ENCODE measurements at regions not wholly inside any gene's neighbourhood (a gene's known extent, or its start where the extent isn't known, plus 50 kb on each side); places are given as distances from the start of the nearest gene placed in this dataset.
A peak's percentile ranks its signal among the peaks of the same experiment; 100 is the strongest.
"Not testable (repeated sequence)": the region's sequence is repeated elsewhere in the genome, so short reads cannot be mapped to it uniquely, and the experiment has no call there.

DNA sequence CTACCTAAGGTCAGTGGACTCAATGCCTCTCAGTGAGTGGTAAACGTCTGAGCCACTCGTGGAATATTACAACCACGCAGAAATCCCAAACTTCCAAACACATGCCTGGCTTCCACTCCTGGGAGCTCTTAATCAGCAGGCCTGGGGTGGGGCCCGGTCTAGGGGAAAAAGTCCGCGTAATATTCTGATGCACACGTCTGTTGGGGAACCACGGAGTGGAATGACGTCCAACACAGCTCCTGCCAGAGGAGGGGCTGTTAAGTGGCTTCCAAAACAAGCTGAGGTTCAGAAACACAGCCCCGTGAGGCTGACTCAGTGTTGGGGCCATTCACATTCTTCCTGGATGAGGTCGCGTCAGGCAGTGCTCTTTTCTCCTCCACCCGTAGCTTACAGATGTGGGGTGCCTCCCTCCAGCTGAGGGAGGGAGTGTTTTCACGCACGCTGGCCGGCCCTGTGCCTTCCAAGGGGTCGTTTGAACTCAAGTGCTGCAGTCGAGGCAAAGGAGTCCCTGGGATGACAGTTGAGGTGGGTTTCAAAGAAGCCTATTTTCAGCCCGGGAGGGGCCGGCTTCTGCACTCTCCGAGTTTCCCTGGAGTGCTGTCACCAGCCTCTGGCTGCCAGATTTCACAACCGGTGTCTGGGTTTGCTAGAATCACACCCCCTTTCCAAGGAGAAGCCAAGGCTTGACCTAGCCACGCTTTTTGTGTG is 73.1 kb downstream of the ACKR3 start:
- Histone ChIP-seq H3K27me3 (ENCODE audit: control insufficient read depth, insufficient read depth, low read length) (no peaks in the 10 kb centered on the region), H3K36me3 (ENCODE audit: control insufficient read depth, insufficient read depth, low read length) (no peaks in the 10 kb centered on the region), H3K4me3 (ENCODE audit: low read depth, low read length) (no peak overlapping the region)
- peak; percentile 84 for DNase-seq (ENCODE audit: low read depth)
- TF ChIP-seq, protein P1, sequence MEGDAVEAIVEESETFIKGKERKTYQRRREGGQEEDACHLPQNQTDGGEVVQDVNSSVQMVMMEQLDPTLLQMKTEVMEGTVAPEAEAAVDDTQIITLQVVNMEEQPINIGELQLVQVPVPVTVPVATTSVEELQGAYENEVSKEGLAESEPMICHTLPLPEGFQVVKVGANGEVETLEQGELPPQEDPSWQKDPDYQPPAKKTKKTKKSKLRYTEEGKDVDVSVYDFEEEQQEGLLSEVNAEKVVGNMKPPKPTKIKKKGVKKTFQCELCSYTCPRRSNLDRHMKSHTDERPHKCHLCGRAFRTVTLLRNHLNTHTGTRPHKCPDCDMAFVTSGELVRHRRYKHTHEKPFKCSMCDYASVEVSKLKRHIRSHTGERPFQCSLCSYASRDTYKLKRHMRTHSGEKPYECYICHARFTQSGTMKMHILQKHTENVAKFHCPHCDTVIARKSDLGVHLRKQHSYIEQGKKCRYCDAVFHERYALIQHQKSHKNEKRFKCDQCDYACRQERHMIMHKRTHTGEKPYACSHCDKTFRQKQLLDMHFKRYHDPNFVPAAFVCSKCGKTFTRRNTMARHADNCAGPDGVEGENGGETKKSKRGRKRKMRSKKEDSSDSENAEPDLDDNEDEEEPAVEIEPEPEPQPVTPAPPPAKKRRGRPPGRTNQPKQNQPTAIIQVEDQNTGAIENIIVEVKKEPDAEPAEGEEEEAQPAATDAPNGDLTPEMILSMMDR (IDR thresholded peaks at IDR 0.05; ENCODE audit: insufficient read depth, low read length, poor library complexity, severe bottlenecking), result no peak

DNA sequence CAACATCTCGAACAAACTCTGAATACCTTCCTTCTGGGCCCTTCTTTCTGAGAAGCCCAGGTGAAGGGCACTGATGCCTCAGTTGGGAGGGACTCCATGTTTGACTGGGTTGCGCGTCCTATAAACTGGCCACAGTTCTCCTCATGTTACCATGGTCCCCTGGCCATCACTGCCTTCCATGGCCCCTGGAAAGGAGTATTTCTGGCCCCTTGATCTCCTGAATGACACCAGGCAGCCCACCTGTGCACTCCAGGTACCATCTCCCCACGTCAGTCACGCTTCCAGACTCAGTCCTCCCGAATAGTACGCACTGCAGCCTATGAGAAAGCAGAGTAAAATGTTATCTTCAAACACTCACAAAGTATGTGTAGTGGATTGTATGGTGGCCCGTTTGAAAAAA is 73.9 kb downstream of the ACKR3 start:
- Histone ChIP-seq H3K27me3 (ENCODE audit: control insufficient read depth, insufficient read depth, low read length) (no peaks in the 10 kb centered on the region), H3K4me3 (ENCODE audit: low read depth, low read length) (no peak overlapping the region), H3K36me3 (ENCODE audit: control insufficient read depth, insufficient read depth, low read length) (no peaks in the 10 kb centered on the region)
- DNase-seq (ENCODE audit: low read depth), result no peak
- TF ChIP-seq, protein P1 (IDR thresholded peaks at IDR 0.05; ENCODE audit: insufficient read depth, low read length, poor library complexity, severe bottlenecking), result no peak

DNA sequence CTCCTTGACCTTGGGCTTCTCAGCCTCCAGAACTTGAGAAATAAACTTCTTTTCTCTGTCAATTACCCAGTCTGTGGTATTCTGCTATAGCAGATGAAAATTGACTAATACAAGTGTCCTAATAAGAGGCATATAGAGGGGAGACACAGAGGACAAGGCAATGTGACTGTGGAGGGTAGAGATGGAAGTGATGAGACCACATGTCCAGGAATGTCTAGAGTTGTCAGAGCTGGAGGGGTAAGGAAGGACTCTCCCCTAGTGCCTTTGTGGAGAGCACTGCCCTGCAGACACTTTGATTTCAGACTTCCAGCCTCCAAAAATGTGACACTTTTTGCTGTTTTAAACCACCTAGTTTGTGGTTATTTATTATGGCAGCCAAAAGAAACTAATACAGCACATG is 74.4 kb downstream of the ACKR3 start:
- TF ChIP-seq, protein P1 (IDR thresholded peaks at IDR 0.05; ENCODE audit: insufficient read depth, low read length, poor library complexity, severe bottlenecking), result no peak
- H3K36me3 ChIP-seq (ENCODE audit: control insufficient read depth, insufficient read depth, low read length), result no peaks in the 10 kb centered on the region
- H3K4me3 ChIP-seq (ENCODE audit: low read depth, low read length), result no peak overlapping the region
- no peaks in the 10 kb centered on the region for H3K27me3 ChIP-seq (ENCODE audit: control insufficient read depth, insufficient read depth, low read length)
- no peak for DNase-seq (ENCODE audit: low read depth)

DNA sequence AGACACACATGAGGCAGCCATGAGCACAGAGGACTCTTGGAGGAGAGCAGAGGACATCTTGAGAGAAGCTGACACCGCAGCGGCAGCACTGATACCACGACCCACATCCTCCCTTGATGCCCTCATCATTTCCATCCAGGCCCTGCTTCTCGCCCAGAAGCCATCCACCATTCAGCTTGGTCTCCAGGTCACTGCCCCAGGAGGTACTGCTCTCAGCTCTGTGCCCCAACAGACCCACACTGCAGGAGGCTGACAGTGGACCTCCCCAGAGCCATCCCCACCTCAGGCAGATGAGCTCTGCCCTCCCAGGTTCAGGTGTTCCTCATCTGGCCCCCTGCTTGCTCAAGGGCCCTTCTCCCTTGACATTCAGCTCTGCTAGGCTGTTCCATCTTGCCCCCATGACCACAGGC is 74.9 kb downstream of the ACKR3 start:
- Histone ChIP-seq H3K4me3 (ENCODE audit: low read depth, low read length) (no peak overlapping the region), H3K36me3 (ENCODE audit: control insufficient read depth, insufficient read depth, low read length) (no peaks in the 10 kb centered on the region), H3K27me3 (ENCODE audit: control insufficient read depth, insufficient read depth, low read length) (no peaks in the 10 kb centered on the region)
- DNase-seq (ENCODE audit: low read depth), result no peak
- TF ChIP-seq, protein P1 (IDR thresholded peaks at IDR 0.05; ENCODE audit: insufficient read depth, low read length, poor library complexity, severe bottlenecking), result no peak

DNA sequence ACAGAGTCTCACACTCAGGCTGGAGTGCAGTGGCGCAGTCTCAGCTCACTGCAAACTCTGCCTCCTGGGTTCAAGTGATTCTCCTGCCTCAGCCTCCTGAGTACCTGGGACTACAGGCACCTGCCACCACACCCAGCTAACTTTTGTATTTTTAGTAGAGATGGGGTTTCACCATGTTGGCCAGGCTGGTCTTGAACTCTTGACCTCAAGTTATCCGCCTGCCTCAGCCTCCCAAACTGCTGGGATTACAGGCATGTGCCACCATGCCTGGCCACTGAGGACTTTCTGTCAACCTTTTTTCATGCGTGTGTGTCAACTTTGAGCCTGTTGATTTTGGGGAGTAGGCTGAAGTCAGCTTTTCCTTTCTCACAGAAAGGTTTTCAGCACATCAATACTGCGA is 75.5 kb downstream of the ACKR3 start:
- not testable (repeated sequence) for DNase-seq (ENCODE audit: low read depth)

DNA sequence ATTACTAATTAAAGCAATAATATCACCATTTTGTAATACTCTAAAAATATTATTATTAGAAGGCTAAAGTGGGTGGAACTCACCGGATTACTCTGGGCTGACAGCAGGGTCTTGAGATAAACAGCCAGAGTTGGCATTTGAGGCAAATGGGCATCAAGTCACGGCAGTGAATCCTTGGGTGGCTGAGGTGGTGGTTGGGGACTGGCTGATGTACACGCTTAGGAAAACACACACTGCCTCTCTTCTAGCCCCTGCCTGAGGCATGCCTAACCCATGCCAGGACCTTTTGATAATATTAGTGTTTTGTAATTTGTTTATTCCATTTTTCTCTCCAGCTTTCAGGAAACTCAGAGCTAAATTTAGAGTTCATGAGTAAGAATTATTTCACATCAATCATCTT is 76.8 kb downstream of the ACKR3 start:
- no peaks in the 10 kb centered on the region for H3K36me3 ChIP-seq (ENCODE audit: control insufficient read depth, insufficient read depth, low read length)
- no peaks in the 10 kb centered on the region for H3K27me3 ChIP-seq (ENCODE audit: control insufficient read depth, insufficient read depth, low read length)
- no peak for DNase-seq (ENCODE audit: low read depth)
- no peak overlapping the region for H3K4me3 ChIP-seq (ENCODE audit: low read depth, low read length)
- TF ChIP-seq, protein P1 (IDR thresholded peaks at IDR 0.05; ENCODE audit: insufficient read depth, low read length, poor library complexity, severe bottlenecking), result no peak

More for the DNA sequence above, 75.5 kb downstream of the ACKR3 start:
- H3K4me3 ChIP-seq (ENCODE audit: low read depth, low read length); H3K36me3 ChIP-seq (ENCODE audit: control insufficient read depth, insufficient read depth, low read length); H3K27me3 ChIP-seq (ENCODE audit: control insufficient read depth, insufficient read depth, low read length): not testable (repeated sequence)
